GM12878 (cell line): ENCODE measurements at regions not wholly inside any gene's neighbourhood (a gene's known extent, or its start where the extent isn't known, plus 50 kb on each side); places are given as distances from the start of the nearest gene placed in this dataset.
"Not testable (repeated sequence)": the region's sequence is repeated elsewhere in the genome, so short reads cannot be mapped to it uniquely, and the experiment has no call there.

ENCODE experiments used
- ATAC-seq: fragments of 200-7000 bp; cut with Tn5 transposase; 3 replicates; pipeline ENCODE4 v1.9.1; 2020; ENCODE audit warnings: mild to moderate bottlenecking, moderate library complexity
- BruUV-seq: library from RNA; stranded (reverse); fragments of 400-500 nt; replicated peaks from 2 replicates; lab custom pipeline; 2021; lab: Mats Ljungman, UMichigan
- CTCF ChIA-PET: fragments of 300-600 bp; sonication (Branson Sonifier 250); formaldehyde crosslinking; extraction: SDS; loops from one replicate; lab custom pipeline; 2021; ENCODE audit warnings: inconsistent platforms; lab: Yijun Ruan, JAX
- POLR2A ChIA-PET: fragments of 350-600 bp; formaldehyde crosslinking; extraction: SDS; loops from one replicate; lab custom pipeline; 2021; ENCODE audit warnings: inconsistent platforms; lab: Charles Lee
- RAD21 ChIA-PET: fragments of 300-600 bp; sonication (Branson Sonifier 250); formaldehyde crosslinking; loops from one replicate; lab custom pipeline; 2023; ENCODE audit warnings: antibody characterized with exemption; ENCODE audit not compliant: unreplicated experiment; lab: Charles Lee
- SMC1A ChIA-PET: fragments of 300-600 bp; sonication (Branson Sonifier 250); formaldehyde crosslinking; loops from one replicate; lab custom pipeline; 2023; ENCODE audit not compliant: unreplicated experiment, uncharacterized antibody; lab: Charles Lee
- DNase-seq: peaks from one replicate; pipeline ENCODE4 v3.0.0-alpha.2; 2011; ENCODE audit warnings: low read depth, low spot score
- FAIRE-seq: peaks from 3 replicates; lab custom pipeline; 2011; peaks lifted over from hg19 to GRCh38; lab: Jason Lieb, UNC
- H2AFZ ChIP-seq: 2 replicates; pipeline ENCODE4 v1.6.0; 2011; ENCODE audit warnings: low read depth, low read length, control low read depth; ENCODE audit not compliant: control insufficient read depth
- H3K27ac ChIP-seq: 2 replicates; pipeline ENCODE4 v1.5.1; 2011; ENCODE audit warnings: control low read depth; ENCODE audit not compliant: control insufficient read depth, insufficient read depth
- H3K27me3 ChIP-seq, 2 experiments: replicated peaks in 1 of 2; 2 replicates each; pipeline versions ENCODE4 v1.6.0 to v1.6.1; 2011; ENCODE audit warnings: low read length in 1 of 2; ENCODE audit not compliant: control insufficient read depth in 2 of 2, insufficient read depth in 2 of 2
- H3K36me3 ChIP-seq, 2 experiments: 2 replicates each; pipeline ENCODE4 v1.5.1; 2011; ENCODE audit warnings: low read length in 1 of 2; ENCODE audit not compliant: control insufficient read depth in 2 of 2, insufficient read depth in 2 of 2
- H3K4me1 ChIP-seq: 2 replicates; pipeline ENCODE4 v1.6.1; 2011; ENCODE audit warnings: mild to moderate bottlenecking, low read length, moderate library complexity, mixed read lengths; ENCODE audit not compliant: control insufficient read depth, insufficient read depth
- H3K4me2 ChIP-seq: 2 replicates; pipeline ENCODE4 v1.6.0; 2011; ENCODE audit warnings: control low read depth; ENCODE audit not compliant: control insufficient read depth, insufficient read depth
- H3K4me3 ChIP-seq: fragments of 200-600 bp; sonication (generic); 2 replicates; pipeline ENCODE4 v1.5.1; 2016
- H3K79me2 ChIP-seq: 2 replicates; pipeline ENCODE4 v1.6.0; 2011; ENCODE audit warnings: low read length; ENCODE audit not compliant: control insufficient read depth, insufficient read depth
- H3K9ac ChIP-seq: 2 replicates; pipeline ENCODE4 v1.8.0; 2011; ENCODE audit warnings: low read length, control low read depth, mixed read lengths; ENCODE audit not compliant: control insufficient read depth, insufficient read depth
- H3K9me3 ChIP-seq: replicated peaks from 3 replicates; pipeline ENCODE4 v1.5.1; 2011; ENCODE audit warnings: mild to moderate bottlenecking, low read length; ENCODE audit not compliant: control insufficient read depth, insufficient read depth
- H4K20me1 ChIP-seq: 2 replicates; pipeline ENCODE4 v1.6.0; 2011; ENCODE audit not compliant: control insufficient read depth, insufficient read depth
- HDAC6 ChIP-seq: fragments of 200-600 bp; sonication (generic); IDR thresholded peaks from one replicate; pipeline ENCODE4 v1.8.0; 2017; ENCODE audit warnings: antibody characterized with exemption; ENCODE audit not compliant: unreplicated experiment
- ZNF274 ChIP-seq: IDR thresholded peaks from one replicate; pipeline ENCODE4 v1.8.0; 2011; ENCODE audit not compliant: insufficient read length, insufficient read depth
- WGBS: methylation state at CpG from one replicate; pipeline ENCODE4 v1.1.6; 2016; ENCODE audit warnings: low lambda C conversion rate; ENCODE audit not compliant: insufficient replicate concordance, insufficient coverage; ENCODE audit errors: missing lambda C conversion rate; 5-methylcytosine and 5-hydroxymethylcytosine counted together
- in situ Hi-C: fragments of 300-500 bp; cut with MboI; formaldehyde crosslinking; loops from 9 replicates; pipeline ENCODE4 v1.14.3; 2018; ENCODE audit warnings: mixed read lengths
- intact Hi-C: fragments of 100-400 bp; cut with micrococcal nuclease; formaldehyde crosslinking; loops from one replicate; pipeline ENCODE4 v1.14.2; 2022; ENCODE audit not compliant: unreplicated experiment

DNA sequence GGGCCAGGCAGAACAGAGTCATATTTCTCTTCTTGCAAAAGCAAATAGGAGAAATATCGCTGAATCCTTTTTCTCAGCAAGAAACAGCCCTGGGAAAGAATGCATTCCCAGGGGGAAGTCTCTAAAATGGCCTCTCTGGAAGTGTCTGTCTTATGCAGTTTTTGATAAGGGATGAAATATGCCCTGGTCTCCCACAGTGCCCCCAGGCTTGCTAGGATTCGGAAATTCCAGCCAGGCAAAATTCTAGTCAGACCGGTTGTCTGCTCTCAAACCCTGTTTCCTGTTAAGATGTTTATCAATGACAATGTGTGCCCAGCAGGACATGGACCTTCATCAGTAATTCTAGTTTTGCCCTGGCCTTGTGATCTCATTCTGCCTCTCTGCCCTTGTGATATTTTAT is 448.3 kb upstream of the HTR1E start:
- CTCF ChIA-PET, ATAC-seq, H3K4me2 ChIP-seq, H3K27ac ChIP-seq, H4K20me1 ChIP-seq, RAD21 ChIA-PET, BruUV-seq, intact Hi-C loops, H3K27me3 ChIP-seq, H3K4me3 ChIP-seq, SMC1A ChIA-PET, H3K9ac ChIP-seq, DNase-seq, H3K4me1 ChIP-seq, H3K79me2 ChIP-seq, POLR2A ChIA-PET, H3K9me3 ChIP-seq, H2AFZ ChIP-seq, FAIRE-seq, H3K36me3 ChIP-seq, in situ Hi-C loops: not testable (repeated sequence)
- 3% methylated on average over 3 of the region's 3 CpGs for WGBS

DNA sequence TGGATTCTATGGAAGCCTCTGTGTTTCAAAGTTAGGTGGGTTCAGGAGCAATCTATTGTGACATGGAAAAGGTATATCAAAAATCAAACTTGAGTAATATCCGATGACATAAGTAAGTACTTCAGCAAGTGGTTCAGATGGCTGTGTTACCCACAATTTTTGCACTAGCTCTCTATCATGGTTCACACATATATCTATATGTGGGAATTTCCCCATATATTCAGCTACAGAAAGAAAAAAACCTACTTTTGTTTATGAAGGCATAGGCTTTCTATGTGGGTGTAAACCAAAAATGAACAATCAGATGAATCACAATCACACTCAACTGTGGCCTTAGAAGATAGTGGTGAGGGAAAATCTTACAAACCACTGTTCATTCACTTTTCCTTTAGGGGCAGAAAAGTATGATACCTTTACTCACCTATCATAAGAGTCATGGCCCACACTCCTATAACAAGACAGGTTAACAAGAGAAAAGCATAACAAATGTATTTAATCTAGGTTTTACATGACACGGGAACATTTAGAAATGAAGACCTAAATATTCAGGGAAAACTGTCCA is 449.6 kb upstream of the HTR1E start:
- no peak for FAIRE-seq
- BruUV-seq = no TSS peak
- no peaks in the 10 kb centered on the region for H4K20me1 ChIP-seq
- no peak for DNase-seq
- H2AFZ ChIP-seq = no peak overlapping the region
- no peak overlapping the region for H3K4me2 ChIP-seq
- CTCF ChIA-PET = no interaction called here
- no peak overlapping the region for H3K27ac ChIP-seq
- POLR2A ChIA-PET = no interaction called here
- H3K36me3 ChIP-seq = no peaks in the 10 kb centered on the region
- no peak overlapping the region for H3K4me3 ChIP-seq
- H3K79me2 ChIP-seq = no peaks in the 10 kb centered on the region
- H3K9me3 ChIP-seq = no peaks in the 10 kb centered on the region
- WGBS = 29% methylated on average over 2 of the region's 2 CpGs
- in situ Hi-C loops (no loop called here), intact Hi-C loops (no loop called here)
- RAD21 ChIA-PET = no interaction called here
- ATAC-seq = no peak
- SMC1A ChIA-PET = no interaction called here
- no peak for TF ChIP-seq ZNF274
- no peak for TF ChIP-seq HDAC6
- no peaks in the 10 kb centered on the region for H3K27me3 ChIP-seq
- no peaks in the 10 kb centered on the region for H3K4me1 ChIP-seq
- no peak overlapping the region for H3K9ac ChIP-seq

GRCh38 chr6:86478316-86478715 is 459.0 kb upstream of the HTR1E start:
- RAD21 ChIA-PET = not testable (repeated sequence)

More at GRCh38 chr6:86478316-86478715, 459.0 kb upstream of the HTR1E start:
- WGBS = 27% methylated on average over 10 of the region's 10 CpGs
- DNase-seq, H3K4me1 ChIP-seq, SMC1A ChIA-PET, H3K4me2 ChIP-seq, H3K36me3 ChIP-seq, ATAC-seq, H3K9me3 ChIP-seq, H3K79me2 ChIP-seq, POLR2A ChIA-PET, FAIRE-seq, in situ Hi-C loops, H4K20me1 ChIP-seq, intact Hi-C loops, H3K4me3 ChIP-seq, CTCF ChIA-PET, H3K9ac ChIP-seq, H3K27ac ChIP-seq, H3K27me3 ChIP-seq, BruUV-seq, H2AFZ ChIP-seq: not testable (repeated sequence)
